ENCODE measurements at regions not wholly inside any gene's neighbourhood (a gene's known extent, or its start where the extent isn't known, plus 50 kb on each side); places are given as distances from the start of the nearest gene placed in this dataset.

DNA sequence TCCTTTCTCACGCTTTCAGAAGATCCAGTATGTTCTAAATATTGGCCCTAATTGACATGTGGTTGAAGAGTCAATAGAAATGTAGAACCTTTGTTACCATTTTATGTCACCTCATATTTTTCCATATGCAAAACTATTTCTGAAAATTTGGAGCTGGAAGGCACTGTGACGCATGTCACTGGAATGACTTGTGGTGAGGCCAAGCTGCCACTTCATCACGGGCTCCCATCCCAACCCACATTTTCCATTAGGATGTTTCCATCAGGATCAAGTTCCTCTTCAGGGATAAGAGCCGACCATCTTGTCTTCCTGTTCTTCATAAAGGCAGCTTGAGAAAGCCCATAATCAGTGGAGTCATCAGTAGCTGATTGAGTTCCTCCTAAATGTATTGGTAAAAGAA lies 1241.7 kb downstream of the GATA3 start:
- TF ChIP-seq GATA3 (IDR thresholded peaks at IDR 0.05; ENCODE audit: low read depth, low read length) (no peak), GATA2 (IDR thresholded peaks at IDR 0.05; ENCODE audit: low read depth, low read length) (no peak)

Data from SH-SY5Y (cell line).